MCF 10A (cell line): ENCODE measurements at regions not wholly inside any gene's neighbourhood (a gene's known extent, or its start where the extent isn't known, plus 50 kb on each side); places are given as distances from the start of the nearest gene placed in this dataset.

Source experiments
- BruUV-seq: library from RNA; stranded (reverse); fragments of 400-500 nt; replicated peaks from 2 replicates; lab custom pipeline; 2021; lab: Mats Ljungman, UMichigan
- CTCF ChIA-PET: fragments of 300-600 bp; sonication (Branson Sonifier 250); formaldehyde crosslinking; extraction: SDS; loops from one replicate; lab custom pipeline; 2021; ENCODE audit warnings: antibody characterized with exemption, inconsistent platforms; lab: Yijun Ruan, JAX
- POLR2A ChIA-PET: fragments of 300-600, 350-650 bp; sonication (Branson Sonifier 250); formaldehyde crosslinking; extraction: SDS; loops from one replicate; lab custom pipeline; 2020; ENCODE audit warnings: antibody characterized with exemption, inconsistent platforms; lab: Yijun Ruan, JAX
- DNase-seq: peaks from one replicate; pipeline ENCODE4 v3.0.0-alpha.2; 2018; ENCODE audit not compliant: unreplicated experiment
- H3K27ac Mint-ChIP-seq: one replicate; pipeline ENCODE4 v1.8.0; 2022; ENCODE audit warnings: mild to moderate bottlenecking, low read depth, mixed read lengths; ENCODE audit not compliant: unreplicated experiment
- H3K27me3 Mint-ChIP-seq: one replicate; pipeline ENCODE4 v1.8.0; 2022; ENCODE audit warnings: mixed read lengths; ENCODE audit not compliant: insufficient read depth, unreplicated experiment
- H3K36me3 Mint-ChIP-seq: one replicate; pipeline ENCODE4 v1.8.0; 2022; ENCODE audit warnings: mild to moderate bottlenecking, moderate library complexity, mixed read lengths; ENCODE audit not compliant: insufficient read depth, unreplicated experiment
- H3K4me1 Mint-ChIP-seq: one replicate; pipeline ENCODE4 v1.8.0; 2022; ENCODE audit warnings: mixed read lengths; ENCODE audit not compliant: insufficient read depth, unreplicated experiment
- H3K4me3 Mint-ChIP-seq: one replicate; pipeline ENCODE4 v1.8.0; 2022; ENCODE audit warnings: mild to moderate bottlenecking, moderate library complexity, mixed read lengths; ENCODE audit not compliant: unreplicated experiment
- H3K9me3 Mint-ChIP-seq: one replicate; pipeline ENCODE4 v1.8.0; 2022; ENCODE audit warnings: mixed read lengths; ENCODE audit not compliant: unreplicated experiment
- intact Hi-C: fragments of 100-400 bp; cut with micrococcal nuclease; formaldehyde crosslinking; loops from 2 replicates; pipeline ENCODE4 v1.14.1; 2022
- TF ChIP-seq, protein P1 (sequence below): fragments of 200-600 bp; IDR thresholded peaks from one replicate; pipeline ENCODE4 v1.8.0; 2022; ENCODE audit warnings: antibody characterized with exemption, mild to moderate bottlenecking; ENCODE audit not compliant: unreplicated experiment

DNA sequence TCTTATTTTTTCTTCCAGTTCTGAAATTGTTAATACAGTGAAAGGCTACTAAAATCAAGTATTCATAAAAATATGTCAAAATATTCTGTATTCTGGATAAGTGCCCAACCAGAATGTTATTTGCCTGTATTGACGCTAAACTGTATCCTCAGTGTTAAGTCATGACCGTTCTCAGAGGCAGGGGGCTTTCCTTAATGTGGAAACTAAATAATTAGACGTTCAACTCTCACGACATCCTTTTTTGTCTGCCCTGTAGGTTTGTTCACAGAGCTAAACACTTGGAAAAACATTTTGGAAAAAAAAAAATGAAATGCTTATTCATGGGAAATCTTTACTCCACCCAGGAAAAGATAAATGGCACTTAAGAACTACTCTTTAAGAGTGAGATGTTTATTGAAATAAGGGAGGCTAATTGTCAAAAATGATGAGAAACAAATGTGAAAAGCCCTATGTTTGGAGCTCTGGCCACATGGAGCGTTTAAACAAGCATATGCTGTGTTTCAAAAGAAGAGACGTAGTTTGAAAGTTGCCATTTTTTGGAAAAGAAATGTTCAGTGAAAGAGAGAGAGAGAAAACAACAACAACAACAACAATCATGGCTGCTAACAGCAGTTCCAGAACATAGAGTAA, 453.1 kb upstream of the MARCKS start:
- ChIA-PET POLR2A (interaction anchor here (0.7 kb wide), 1 partner anchor 82 kb away, joined by 5 read pairs; no protein-coding TSS in a partner anchor), CTCF (interaction anchor here (0.6 kb wide), 1 partner anchor 678 kb away, joined by 3 read pairs; no protein-coding TSS in a partner anchor)
- Mint-ChIP-seq H3K9me3 (no peaks in the 10 kb centered on the region), H3K4me1 (no peaks in the 10 kb centered on the region), H3K4me3 (no peak overlapping the region), H3K36me3 (no peaks in the 10 kb centered on the region), H3K27me3 (no peaks in the 10 kb centered on the region), H3K27ac (no peak overlapping the region)
- intact Hi-C loops: no loop called here
- TF ChIP-seq, protein P1, sequence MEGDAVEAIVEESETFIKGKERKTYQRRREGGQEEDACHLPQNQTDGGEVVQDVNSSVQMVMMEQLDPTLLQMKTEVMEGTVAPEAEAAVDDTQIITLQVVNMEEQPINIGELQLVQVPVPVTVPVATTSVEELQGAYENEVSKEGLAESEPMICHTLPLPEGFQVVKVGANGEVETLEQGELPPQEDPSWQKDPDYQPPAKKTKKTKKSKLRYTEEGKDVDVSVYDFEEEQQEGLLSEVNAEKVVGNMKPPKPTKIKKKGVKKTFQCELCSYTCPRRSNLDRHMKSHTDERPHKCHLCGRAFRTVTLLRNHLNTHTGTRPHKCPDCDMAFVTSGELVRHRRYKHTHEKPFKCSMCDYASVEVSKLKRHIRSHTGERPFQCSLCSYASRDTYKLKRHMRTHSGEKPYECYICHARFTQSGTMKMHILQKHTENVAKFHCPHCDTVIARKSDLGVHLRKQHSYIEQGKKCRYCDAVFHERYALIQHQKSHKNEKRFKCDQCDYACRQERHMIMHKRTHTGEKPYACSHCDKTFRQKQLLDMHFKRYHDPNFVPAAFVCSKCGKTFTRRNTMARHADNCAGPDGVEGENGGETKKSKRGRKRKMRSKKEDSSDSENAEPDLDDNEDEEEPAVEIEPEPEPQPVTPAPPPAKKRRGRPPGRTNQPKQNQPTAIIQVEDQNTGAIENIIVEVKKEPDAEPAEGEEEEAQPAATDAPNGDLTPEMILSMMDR: no peak
- no TSS peak for BruUV-seq
- no peak for DNase-seq

GRCh38 chr6:113405326-113406047, 451.7 kb upstream of the MARCKS start:
- BruUV-seq: no TSS peak
- DNase-seq: no peak
- H3K9me3 Mint-ChIP-seq: no peaks in the 10 kb centered on the region
- peaks cover 3% of the 10 kb centered on the region for H3K4me1 Mint-ChIP-seq
- no peaks in the 10 kb centered on the region for H3K27me3 Mint-ChIP-seq
- no peak overlapping the region for H3K27ac Mint-ChIP-seq
- H3K4me3 Mint-ChIP-seq: no peak overlapping the region
- CTCF ChIA-PET: interaction anchor here (0.7 to 1.0 kb wide), 3 partner anchors 99 to 702 kb away, joined by 3 read pairs; no protein-coding TSS in a partner anchor
- intact Hi-C loops: no loop called here
- TF ChIP-seq, protein P1: no peak
- no peaks in the 10 kb centered on the region for H3K36me3 Mint-ChIP-seq
- POLR2A ChIA-PET: interaction anchor here (0.6 to 1.4 kb wide), 2 partner anchors 18 to 28 kb away, joined by 4 read pairs; no protein-coding TSS in a partner anchor

GRCh38 chr6:113406048-113406695, 451.0 kb upstream of the MARCKS start:
- Mint-ChIP-seq H3K9me3 (no peaks in the 10 kb centered on the region), H3K27me3 (no peaks in the 10 kb centered on the region), H3K4me1 (peaks cover 10% of the 10 kb centered on the region), H3K36me3 (no peaks in the 10 kb centered on the region), H3K4me3 (no peak overlapping the region), H3K27ac (no peak overlapping the region)
- intact Hi-C loops: no loop called here
- BruUV-seq: no TSS peak
- ChIA-PET POLR2A (interaction anchor here (1.4 kb wide), 1 partner anchor 27 kb away, joined by 4 read pairs; no protein-coding TSS in a partner anchor), CTCF (interaction anchor here (0.7 to 1.0 kb wide), 3 partner anchors 99 to 702 kb away, joined by 3 read pairs; no protein-coding TSS in a partner anchor)
- no peak for DNase-seq
- TF ChIP-seq, protein P1: no peak

- DNase-seq: no peak
- Mint-ChIP-seq H3K27me3 (no peaks in the 10 kb centered on the region), H3K9me3 (no peaks in the 10 kb centered on the region), H3K4me1 (peaks cover 22% of the 10 kb centered on the region), H3K36me3 (no peaks in the 10 kb centered on the region), H3K4me3 (no peak overlapping the region), H3K27ac (no peak overlapping the region)
- TF ChIP-seq, protein P1: no peak
- ChIA-PET POLR2A (no interaction called here), CTCF (interaction anchor here (1.2 kb wide), 1 partner anchor 447 kb away, joined by 3 read pairs; no protein-coding TSS in a partner anchor)
- intact Hi-C loops: loop anchor here (5.0 kb wide), 3 partner anchors 161 to 534 kb away; no protein-coding TSS in a partner anchor
- no TSS peak for BruUV-seq
Measured at GRCh38 chr6:113411011-113411410, 446.1 kb upstream of the MARCKS start.
